Fibroblast of lung (primary cell): ENCODE measurements at regions not wholly inside any gene's neighbourhood (a gene's known extent, or its start where the extent isn't known, plus 50 kb on each side); places are given as distances from the start of the nearest gene placed in this dataset.
"Not testable (repeated sequence)": the region's sequence is repeated elsewhere in the genome, so short reads cannot be mapped to it uniquely, and the experiment has no call there.

Experiments used
- EZH2 ChIP-seq: IDR thresholded peaks from 2 replicates; pipeline ENCODE4 v1.5.1; 2012; ENCODE audit warnings: low read length, control low read depth, mild to moderate bottlenecking; ENCODE audit errors: missing control alignments
- TF ChIP-seq, protein P1 (sequence below), 2 donors: IDR thresholded peaks in 1 of 2; conservative IDR thresholded peaks in 1 of 2; 1 replicate in 1 of 2; 2 replicates in 1 of 2; pipeline ENCODE4 v1.5.1; 2011 to 2012; ENCODE audit warnings: low read length in 2 of 2, control low read depth in 1 of 2, inconsistent platforms in 1 of 2, low read depth in 1 of 2, mild to moderate bottlenecking in 1 of 2

DNA sequence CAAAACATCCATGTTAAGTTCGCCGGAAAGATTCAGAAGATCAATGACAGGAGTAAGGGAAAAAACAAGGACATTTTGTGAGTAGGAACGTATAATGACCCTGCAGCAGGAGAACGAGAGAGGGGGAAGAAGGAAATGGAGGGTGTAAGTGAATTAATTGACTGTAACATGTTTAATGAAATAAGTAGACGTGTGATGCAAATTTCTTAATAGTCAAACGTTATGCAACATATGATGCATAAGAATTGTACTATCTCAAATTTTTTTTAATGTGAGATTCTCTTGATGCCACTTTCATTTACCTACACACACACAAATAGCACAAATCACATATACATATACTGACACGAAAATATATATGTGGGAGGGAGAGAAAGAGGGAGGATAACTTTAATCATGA lies 63.5 kb upstream of the GOLGA8O start:
- TF ChIP-seq, protein P1, sequence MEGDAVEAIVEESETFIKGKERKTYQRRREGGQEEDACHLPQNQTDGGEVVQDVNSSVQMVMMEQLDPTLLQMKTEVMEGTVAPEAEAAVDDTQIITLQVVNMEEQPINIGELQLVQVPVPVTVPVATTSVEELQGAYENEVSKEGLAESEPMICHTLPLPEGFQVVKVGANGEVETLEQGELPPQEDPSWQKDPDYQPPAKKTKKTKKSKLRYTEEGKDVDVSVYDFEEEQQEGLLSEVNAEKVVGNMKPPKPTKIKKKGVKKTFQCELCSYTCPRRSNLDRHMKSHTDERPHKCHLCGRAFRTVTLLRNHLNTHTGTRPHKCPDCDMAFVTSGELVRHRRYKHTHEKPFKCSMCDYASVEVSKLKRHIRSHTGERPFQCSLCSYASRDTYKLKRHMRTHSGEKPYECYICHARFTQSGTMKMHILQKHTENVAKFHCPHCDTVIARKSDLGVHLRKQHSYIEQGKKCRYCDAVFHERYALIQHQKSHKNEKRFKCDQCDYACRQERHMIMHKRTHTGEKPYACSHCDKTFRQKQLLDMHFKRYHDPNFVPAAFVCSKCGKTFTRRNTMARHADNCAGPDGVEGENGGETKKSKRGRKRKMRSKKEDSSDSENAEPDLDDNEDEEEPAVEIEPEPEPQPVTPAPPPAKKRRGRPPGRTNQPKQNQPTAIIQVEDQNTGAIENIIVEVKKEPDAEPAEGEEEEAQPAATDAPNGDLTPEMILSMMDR (conservative IDR thresholded peaks at IDR 0.05 in 1 of 2, IDR thresholded peaks at IDR 0.05 in 1 of 2; ENCODE audit: low read depth in 1 of 2, low read length in 2 of 2), result not testable (repeated sequence)
- not testable (repeated sequence) for TF ChIP-seq EZH2
